SU-DHL-6 (cell line): ENCODE measurements at regions not wholly inside any gene's neighbourhood (a gene's known extent, or its start where the extent isn't known, plus 50 kb on each side); places are given as distances from the start of the nearest gene placed in this dataset.

ENCODE experiments used
- CTCF ChIP-seq: fragments of 200-600 bp; sonication (generic); IDR thresholded peaks from one replicate; pipeline ENCODE4 v1.5.1; 2017; ENCODE audit warnings: antibody characterized with exemption, mild to moderate bottlenecking, low read length, moderate library complexity; ENCODE audit not compliant: insufficient read depth, poor library complexity, severe bottlenecking
- EZH2phosphoT487 ChIP-seq: fragments of 200-600 bp; sonication (generic), shearing (Covaris generic); conservative IDR thresholded peaks from 2 replicates; pipeline ENCODE4 v1.6.1; 2018; ENCODE audit warnings: mild to moderate bottlenecking, antibody characterized with exemption, low read length, moderate library complexity, mixed read lengths

GRCh38 chrX:137430984-137431475, 134.9 kb upstream of the ZIC3 start:
- TF ChIP-seq CTCF, result no peak
- no peak for TF ChIP-seq EZH2phosphoT487
